ENCODE measurements at regions not wholly inside any gene's neighbourhood (a gene's known extent, or its start where the extent isn't known, plus 50 kb on each side); places are given as distances from the start of the nearest gene placed in this dataset.

GRCh38 chr6:106844930-106845329 is 129.6 kb downstream of the CD24 start:
- TF ChIP-seq CTCF (IDR thresholded peaks at IDR 0.05) (no peak), POLR2A (IDR thresholded peaks at IDR 0.05) (no peak)

Data from esophagus squamous epithelium (tissue), 4 donors.